T-cell (primary cell): ENCODE measurements at regions not wholly inside any gene's neighbourhood (a gene's known extent, or its start where the extent isn't known, plus 50 kb on each side); places are given as distances from the start of the nearest gene placed in this dataset.

ENCODE experiments used
- ATAC-seq, 4 experiments: fragments of 200-7000 bp in 3 of 4; fragments of 150-1000 bp in 1 of 4; cut with Tn5 transposase; replicated peaks in 1 of 4; 1 replicate in 3 of 4; 2 replicates in 1 of 4; pipeline ENCODE4 v1.10.0; 2021; ENCODE audit warnings: moderate library complexity in 3 of 4, mild to moderate bottlenecking in 2 of 4, moderate number of reproducible peaks in 1 of 4
- CTCF ChIA-PET, 2 donors: fragments of 300-600 bp; sonication (Branson Sonifier 250); formaldehyde crosslinking; loops; one replicate each; lab custom pipeline; 2022; ENCODE audit warnings: antibody characterized with exemption in 2 of 2; lab: Charles Lee
- POLR2A ChIA-PET, 2 donors: fragments of 300-600 bp; sonication (Branson Sonifier 250); formaldehyde crosslinking; loops; one replicate each; lab custom pipeline; 2022; ENCODE audit warnings: antibody characterized with exemption in 2 of 2; lab: Charles Lee
- DNase-seq, 35 experiments: peaks; one replicate each; pipeline versions ENCODE4 v3.0.0 to v3.0.0-alpha.2; 2013 to 2023
- H3K27ac ChIP-seq: one replicate; pipeline ENCODE4 v1.5.1; 2013; ENCODE audit warnings: low read length
- H3K27me3 ChIP-seq, 2 experiments: replicated peaks in 1 of 2; 1 replicate in 1 of 2; 2 replicates in 1 of 2; pipeline versions ENCODE4 v1.6.1 to v1.7.0; 2013; ENCODE audit warnings: low read length in 1 of 2, mixed read lengths in 1 of 2; ENCODE audit not compliant: control insufficient read depth in 2 of 2, insufficient read depth in 2 of 2; ENCODE audit errors: extremely low read depth in 1 of 2
- H3K36me3 ChIP-seq, 2 donors: 1 replicate in 1 of 2; 2 replicates in 1 of 2; pipeline versions ENCODE4 v1.6.1 to v1.7.0; 2013; ENCODE audit warnings: low read length in 1 of 2; ENCODE audit not compliant: control insufficient read depth in 2 of 2, insufficient read depth in 1 of 2; ENCODE audit errors: extremely low read depth in 1 of 2
- H3K4me1 ChIP-seq, 2 experiments: 1 replicate in 1 of 2; 2 replicates in 1 of 2; pipeline versions ENCODE4 v1.6.1 to v1.7.0; 2013; ENCODE audit warnings: low read length in 2 of 2, mixed read lengths in 1 of 2; ENCODE audit not compliant: insufficient read depth in 2 of 2, control insufficient read depth in 1 of 2; ENCODE audit errors: extremely low read depth in 1 of 2
- H3K4me3 ChIP-seq, 2 donors: 1 replicate in 1 of 2; 2 replicates in 1 of 2; pipeline versions ENCODE4 v1.5.1 to v1.7.0; 2013; ENCODE audit warnings: mild to moderate bottlenecking in 2 of 2, low read length in 1 of 2, moderate library complexity in 1 of 2; ENCODE audit not compliant: control insufficient read depth in 1 of 2; ENCODE audit errors: extremely low read depth in 1 of 2
- H3K9me3 ChIP-seq: 2 replicates; pipeline ENCODE4 v1.7.0; 2013
- H3K27ac Mint-ChIP-seq, 2 donors: one replicate each; pipeline ENCODE4 v1.8.0; 2020 to 2021; ENCODE audit warnings: mild to moderate bottlenecking in 2 of 2, mixed read lengths in 2 of 2
- H3K27me3 Mint-ChIP-seq, 2 donors: one replicate each; pipeline ENCODE4 v1.8.0; 2021 to 2022; ENCODE audit warnings: mixed read lengths in 2 of 2
- H3K36me3 Mint-ChIP-seq: one replicate; pipeline ENCODE4 v1.8.0; 2021; ENCODE audit warnings: mixed read lengths
- H3K4me1 Mint-ChIP-seq, 3 donors: one replicate each; pipeline ENCODE4 v1.8.0; 2020 to 2022; ENCODE audit warnings: mixed read lengths in 3 of 3, mild to moderate bottlenecking in 1 of 3
- H3K4me3 Mint-ChIP-seq, 3 donors: one replicate each; pipeline ENCODE4 v1.8.0; 2020 to 2022; ENCODE audit warnings: mild to moderate bottlenecking in 3 of 3, mixed read lengths in 3 of 3, moderate library complexity in 3 of 3
- H3K9me3 Mint-ChIP-seq, 3 donors: one replicate each; pipeline ENCODE4 v1.8.0; 2020 to 2022; ENCODE audit warnings: mixed read lengths in 3 of 3
- whole genome bisulfite sequencing: methylation state at CpG from one replicate; pipeline ENCODE4 v1.1.5; 2013; ENCODE audit warnings: missing lambda C conversion rate; ENCODE audit not compliant: insufficient coverage; 5-methylcytosine and 5-hydroxymethylcytosine counted together

GRCh38 chr15:46696281-46696680 lies 1021.0 kb upstream of the SEMA6D start:
- Mint-ChIP-seq H3K36me3 (no peaks in the 10 kb centered on the region), H3K9me3 (peaks cover 9 to 23% (median 20%) of the 10 kb centered on the region in 3 donors), H3K27ac (no peak overlapping the region), H3K27me3 (no peaks in the 10 kb centered on the region), H3K4me1 (no peaks in the 10 kb centered on the region), H3K4me3 (no peak overlapping the region)
- DNase-seq (no peak), ATAC-seq (no peak)
- POLR2A ChIA-PET: no interaction called here
- Histone ChIP-seq H3K36me3 (no peaks in the 10 kb centered on the region), H3K9me3 (no peaks in the 10 kb centered on the region), H3K27ac (no peak overlapping the region), H3K4me3 (no peak overlapping the region), H3K27me3 (no peaks in the 10 kb centered on the region), H3K4me1 (no peaks in the 10 kb centered on the region)
- CTCF ChIA-PET: no interaction called here
- WGBS: 60% methylated on average over 1 of the region's 1 CpG

- Histone ChIP-seq H3K27ac (no peak overlapping the region), H3K4me3 (no peak overlapping the region), H3K4me1 (no peaks in the 10 kb centered on the region), H3K9me3 (peaks cover 3% of the 10 kb centered on the region), H3K36me3 (no peaks in the 10 kb centered on the region), H3K27me3 (no peaks in the 10 kb centered on the region)
- no peak for DNase-seq
- Mint-ChIP-seq H3K36me3 (no peaks in the 10 kb centered on the region), H3K9me3 (peaks cover 9 to 21% (median 13%) of the 10 kb centered on the region in 3 donors), H3K27me3 (no peaks in the 10 kb centered on the region), H3K4me1 (no peaks in the 10 kb centered on the region), H3K27ac (no peak overlapping the region), H3K4me3 (no peak overlapping the region)
- POLR2A ChIA-PET: no interaction called here
- CTCF ChIA-PET: no interaction called here
- no peak for ATAC-seq
- no CpG with 5 or more reads among the region's 1 CpG for WGBS
These were observed 1016.0 kb upstream of the SEMA6D start for GRCh38 chr15:46701346-46701745.

- no peak overlapping the region for H3K27ac ChIP-seq
- Mint-ChIP-seq H3K4me1 (no peaks in the 10 kb centered on the region), H3K27me3 (no peaks in the 10 kb centered on the region), H3K27ac (no peak overlapping the region), H3K36me3 (no peaks in the 10 kb centered on the region), H3K9me3 (peaks cover 9 to 23% (median 17%) of the 10 kb centered on the region in 3 donors), H3K4me3 (no peak overlapping the region)
- no peaks in the 10 kb centered on the region for H3K27me3 ChIP-seq
- POLR2A ChIA-PET: no interaction called here
- CTCF ChIA-PET: no interaction called here
- DNase-seq: no peak
- no peak overlapping the region for H3K4me3 ChIP-seq
- no peaks in the 10 kb centered on the region for H3K4me1 ChIP-seq
- no peaks in the 10 kb centered on the region for H3K36me3 ChIP-seq
- no CpG with 5 or more reads among the region's 4 CpGs for WGBS
- H3K9me3 ChIP-seq: peaks cover 3% of the 10 kb centered on the region
- ATAC-seq: no peak
These were observed 1015.4 kb upstream of the SEMA6D start for GRCh38 chr15:46701896-46702295.

GRCh38 chr15:46703020-46703861 lies 1014.1 kb upstream of the SEMA6D start:
- Mint-ChIP-seq H3K9me3 (peaks cover 9 to 27% (median 16%) of the 10 kb centered on the region in 3 donors), H3K4me3 (no peak overlapping the region), H3K27me3 (no peaks in the 10 kb centered on the region), H3K27ac (no peak overlapping the region), H3K36me3 (no peaks in the 10 kb centered on the region), H3K4me1 (no peaks in the 10 kb centered on the region)
- H3K4me3 ChIP-seq: no peak overlapping the region
- POLR2A ChIA-PET: no interaction called here
- H3K36me3 ChIP-seq: no peaks in the 10 kb centered on the region
- peaks cover 3% of the 10 kb centered on the region for H3K9me3 ChIP-seq
- H3K4me1 ChIP-seq: no peaks in the 10 kb centered on the region
- ATAC-seq (no peak), DNase-seq (no peak)
- CTCF ChIA-PET: no interaction called here
- no peaks in the 10 kb centered on the region for H3K27me3 ChIP-seq
- no peak overlapping the region for H3K27ac ChIP-seq
- WGBS: 70% methylated on average over 2 of the region's 9 CpGs

GRCh38 chr15:46703871-46704637 lies 1013.3 kb upstream of the SEMA6D start:
- H3K4me1 Mint-ChIP-seq: no peaks in the 10 kb centered on the region
- no peak overlapping the region for H3K27ac Mint-ChIP-seq
- ATAC-seq: no peak
- no peaks in the 10 kb centered on the region for H3K36me3 Mint-ChIP-seq
- DNase-seq: no peak
- CTCF ChIA-PET: no interaction called here
- POLR2A ChIA-PET: no interaction called here
- no peaks in the 10 kb centered on the region for H3K27me3 Mint-ChIP-seq
- no peaks in the 10 kb centered on the region for H3K36me3 ChIP-seq
- no peaks in the 10 kb centered on the region for H3K4me1 ChIP-seq
- H3K27me3 ChIP-seq: no peaks in the 10 kb centered on the region
- H3K9me3 Mint-ChIP-seq: peaks cover 7 to 28% (median 17%) of the 10 kb centered on the region in 3 donors
- peaks cover 3% of the 10 kb centered on the region for H3K9me3 ChIP-seq
- H3K27ac ChIP-seq: no peak overlapping the region
- no peak overlapping the region for H3K4me3 ChIP-seq
- no CpG with 5 or more reads among the region's 2 CpGs for WGBS
- no peak overlapping the region for H3K4me3 Mint-ChIP-seq

GRCh38 chr15:46707452-46707851 lies 1009.9 kb upstream of the SEMA6D start:
- Mint-ChIP-seq H3K4me3 (no peak overlapping the region), H3K27me3 (no peaks in the 10 kb centered on the region), H3K27ac (no peak overlapping the region), H3K36me3 (no peaks in the 10 kb centered on the region), H3K9me3 (peaks cover 11 to 28% (median 15%) of the 10 kb centered on the region in 3 donors), H3K4me1 (no peaks in the 10 kb centered on the region)
- ChIA-PET POLR2A (interaction anchor here in 1 of 2 donors (0.6 to 0.7 kb wide), 2 partner anchors 38 to 684 kb away, joined by 3 to 4 read pairs; no protein-coding TSS in a partner anchor), CTCF (interaction anchor here in 1 of 2 donors (0.6 kb wide), 1 partner anchor 924 kb away, joined by 6 read pairs; no protein-coding TSS in a partner anchor)
- H3K9me3 ChIP-seq: peaks cover 3% of the 10 kb centered on the region
- DNase-seq: no peak
- no peak for ATAC-seq
- no peaks in the 10 kb centered on the region for H3K4me1 ChIP-seq
- no peaks in the 10 kb centered on the region for H3K27me3 ChIP-seq
- WGBS: no CpG with 5 or more reads among the region's 1 CpG
- H3K27ac ChIP-seq: no peak overlapping the region
- no peak overlapping the region for H3K4me3 ChIP-seq
- H3K36me3 ChIP-seq: no peaks in the 10 kb centered on the region
